Prostate gland (tissue), 2 donors: ENCODE measurements at regions not wholly inside any gene's neighbourhood (a gene's known extent, or its start where the extent isn't known, plus 50 kb on each side); places are given as distances from the start of the nearest gene placed in this dataset.

Source experiments
- DNase-seq: peaks from one replicate; pipeline ENCODE4 v3.0.0-alpha.2; 2019; ENCODE audit warnings: low spot score
- H3K27ac ChIP-seq, 2 donors: fragments of 200-600 bp; sonication (generic); 2 replicates each; pipeline ENCODE4 v1.5.1; 2017 to 2019
- H3K27me3 ChIP-seq: fragments of 200-600 bp; sonication (generic); replicated peaks from 2 replicates; pipeline ENCODE4 v1.5.1; 2019; ENCODE audit not compliant: insufficient read depth
- H3K36me3 ChIP-seq, 2 donors: fragments of 200-600 bp; sonication (generic); 1 replicate in 1 of 2; 2 replicates in 1 of 2; pipeline versions ENCODE4 v1.5.1 to v1.8.1; 2017 to 2019
- H3K4me1 ChIP-seq: fragments of 200-600 bp; sonication (generic); replicated peaks from 2 replicates; pipeline ENCODE4 v1.5.1; 2019
- H3K4me3 ChIP-seq, 2 donors: fragments of 200-600 bp; sonication (generic); 2 replicates each; pipeline ENCODE4 v1.5.1; 2017 to 2019
- H3K9me3 ChIP-seq: fragments of 200-600 bp; sonication (generic); 2 replicates; pipeline ENCODE4 v1.5.1; 2017
- POLR2A ChIP-seq: fragments of 450-650 bp; IDR thresholded peaks from one replicate; pipeline ENCODE4 v1.6.1; 2016; ENCODE audit warnings: antibody characterized with exemption, mild to moderate bottlenecking
- POLR2AphosphoS5 ChIP-seq: sonication (generic); formaldehyde crosslinking; IDR thresholded peaks from one replicate; pipeline ENCODE4 v1.6.1; 2017; ENCODE audit warnings: antibody characterized with exemption
- WGBS: methylation state at CpG from one replicate; pipeline ENCODE4 v1.1.5; 2018; 5-methylcytosine and 5-hydroxymethylcytosine counted together
- intact Hi-C: fragments of 100-400 bp; cut with DNase I; formaldehyde crosslinking; loops from one replicate; pipeline ENCODE4 v1.14.2; 2022
- TF ChIP-seq, protein P1 (sequence below), 4 experiments: fragments of 200-600 bp in 2 of 4; fragments of 450-650 bp in 2 of 4; sonication (generic) in 2 of 4; IDR thresholded peaks; 1 replicate in 3 of 4; 2 replicates in 1 of 4; pipeline ENCODE4 v1.5.1; 2016 to 2019; ENCODE audit warnings: antibody characterized with exemption in 4 of 4, mild to moderate bottlenecking in 2 of 4, moderate library complexity in 2 of 4

GRCh38 chr6:4008324-4009047 is 70.5 kb downstream of the FAM217A start:
- peaks cover 3% of the 10 kb centered on the region for H3K4me1 ChIP-seq
- no peaks in the 10 kb centered on the region for H3K9me3 ChIP-seq
- WGBS: 53% methylated on average over 3 of the region's 3 CpGs
- H3K36me3 ChIP-seq: no peaks in the 10 kb centered on the region
- no peak overlapping the region for H3K4me3 ChIP-seq
- peak overlapping the region; percentile 42 to 43 for H3K27ac ChIP-seq
- peak; percentile 89 for TF ChIP-seq POLR2AphosphoS5
- TF ChIP-seq POLR2A: no peak
- TF ChIP-seq, protein P1, sequence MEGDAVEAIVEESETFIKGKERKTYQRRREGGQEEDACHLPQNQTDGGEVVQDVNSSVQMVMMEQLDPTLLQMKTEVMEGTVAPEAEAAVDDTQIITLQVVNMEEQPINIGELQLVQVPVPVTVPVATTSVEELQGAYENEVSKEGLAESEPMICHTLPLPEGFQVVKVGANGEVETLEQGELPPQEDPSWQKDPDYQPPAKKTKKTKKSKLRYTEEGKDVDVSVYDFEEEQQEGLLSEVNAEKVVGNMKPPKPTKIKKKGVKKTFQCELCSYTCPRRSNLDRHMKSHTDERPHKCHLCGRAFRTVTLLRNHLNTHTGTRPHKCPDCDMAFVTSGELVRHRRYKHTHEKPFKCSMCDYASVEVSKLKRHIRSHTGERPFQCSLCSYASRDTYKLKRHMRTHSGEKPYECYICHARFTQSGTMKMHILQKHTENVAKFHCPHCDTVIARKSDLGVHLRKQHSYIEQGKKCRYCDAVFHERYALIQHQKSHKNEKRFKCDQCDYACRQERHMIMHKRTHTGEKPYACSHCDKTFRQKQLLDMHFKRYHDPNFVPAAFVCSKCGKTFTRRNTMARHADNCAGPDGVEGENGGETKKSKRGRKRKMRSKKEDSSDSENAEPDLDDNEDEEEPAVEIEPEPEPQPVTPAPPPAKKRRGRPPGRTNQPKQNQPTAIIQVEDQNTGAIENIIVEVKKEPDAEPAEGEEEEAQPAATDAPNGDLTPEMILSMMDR (IDR thresholded peaks at IDR 0.05): peak in 3 of 4 experiments; percentile 54 to 87 (median 86)
- no peaks in the 10 kb centered on the region for H3K27me3 ChIP-seq
- intact Hi-C loops: no loop called here
- DNase-seq: peak; percentile 60

- no peaks in the 10 kb centered on the region for H3K27me3 ChIP-seq
- no peak overlapping the region for H3K27ac ChIP-seq
- no peak for DNase-seq
- TF ChIP-seq POLR2A: no peak
- TF ChIP-seq, protein P1 (IDR thresholded peaks at IDR 0.05): no peak
- TF ChIP-seq POLR2AphosphoS5: no peak
- no peaks in the 10 kb centered on the region for H3K36me3 ChIP-seq
- WGBS: 90% methylated on average over 8 of the region's 8 CpGs
- no peak overlapping the region for H3K4me3 ChIP-seq
- peaks cover 3% of the 10 kb centered on the region for H3K4me1 ChIP-seq
- H3K9me3 ChIP-seq: no peaks in the 10 kb centered on the region
- intact Hi-C loops: no loop called here
Measured at GRCh38 chr6:4009486-4009885, 69.5 kb downstream of the FAM217A start.

DNA sequence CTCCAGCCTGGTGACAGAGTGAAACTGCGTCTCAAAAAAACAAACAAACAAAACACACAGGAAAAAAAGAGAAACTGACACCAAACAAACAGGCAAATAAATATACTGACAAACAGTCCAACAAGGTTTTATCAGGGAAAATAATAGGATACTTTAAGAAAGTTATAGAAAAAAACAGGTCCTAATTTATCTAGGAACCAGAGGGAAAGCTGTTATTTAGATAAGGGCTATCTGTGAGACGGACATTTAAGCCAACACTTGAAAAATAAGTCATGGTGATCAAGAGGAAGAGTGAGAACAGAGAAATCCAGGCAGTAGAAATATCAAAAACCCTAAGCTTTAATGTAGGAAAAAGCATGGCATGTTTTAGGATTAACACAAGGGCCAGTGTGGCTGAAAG is 68.9 kb downstream of the FAM217A start:
- DNase-seq: no peak
- H3K4me3 ChIP-seq: no peak overlapping the region
- no peak overlapping the region for H3K27ac ChIP-seq
- intact Hi-C loops: no loop called here
- TF ChIP-seq POLR2A (no peak), POLR2AphosphoS5 (no peak)
- TF ChIP-seq, protein P1 (IDR thresholded peaks at IDR 0.05): no peak
- no peaks in the 10 kb centered on the region for H3K27me3 ChIP-seq
- H3K36me3 ChIP-seq: no peaks in the 10 kb centered on the region
- H3K9me3 ChIP-seq: no peaks in the 10 kb centered on the region
- H3K4me1 ChIP-seq: peaks cover 3% of the 10 kb centered on the region
- WGBS: 82% methylated on average over 2 of the region's 2 CpGs

DNA sequence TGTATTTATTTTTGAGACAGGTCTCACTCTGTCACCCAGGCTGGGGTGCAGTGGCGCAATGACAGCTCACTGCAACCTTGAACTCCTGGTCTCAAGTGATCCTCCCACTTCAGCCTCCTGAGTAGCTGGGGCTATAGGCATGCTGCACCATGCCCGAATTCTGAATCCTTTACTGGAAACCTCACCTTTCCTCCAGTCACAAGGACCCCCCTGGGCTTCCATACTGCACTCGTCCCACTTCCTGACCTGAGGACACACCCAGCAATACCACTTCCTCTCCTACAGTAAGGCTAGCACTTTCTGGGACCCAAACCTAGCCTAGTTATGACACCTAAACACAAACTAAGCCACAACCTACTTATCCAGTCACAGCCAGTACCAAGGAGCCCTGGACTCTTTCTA is 68.2 kb downstream of the FAM217A start:
- TF ChIP-seq POLR2AphosphoS5: no peak
- TF ChIP-seq, protein P1 (IDR thresholded peaks at IDR 0.05): no peak
- no peak for TF ChIP-seq POLR2A
- WGBS: 81% methylated on average over 3 of the region's 3 CpGs
- no peaks in the 10 kb centered on the region for H3K36me3 ChIP-seq
- DNase-seq: no peak
- no peak overlapping the region for H3K27ac ChIP-seq
- H3K27me3 ChIP-seq: no peaks in the 10 kb centered on the region
- no peak overlapping the region for H3K4me3 ChIP-seq
- H3K4me1 ChIP-seq: peaks cover 3% of the 10 kb centered on the region
- H3K9me3 ChIP-seq: no peaks in the 10 kb centered on the region
- intact Hi-C loops: no loop called here

GRCh38 chr6:4012826-4013225 is 66.1 kb downstream of the FAM217A start:
- no peak overlapping the region for H3K27ac ChIP-seq
- H3K4me3 ChIP-seq: no peak overlapping the region
- DNase-seq: no peak
- peaks cover under 1% of the 10 kb centered on the region for H3K4me1 ChIP-seq
- no peaks in the 10 kb centered on the region for H3K36me3 ChIP-seq
- WGBS: 76% methylated on average over 2 of the region's 2 CpGs
- H3K9me3 ChIP-seq: no peaks in the 10 kb centered on the region
- intact Hi-C loops: no loop called here
- TF ChIP-seq POLR2A (no peak), POLR2AphosphoS5 (no peak)
- TF ChIP-seq, protein P1 (IDR thresholded peaks at IDR 0.05): no peak
- H3K27me3 ChIP-seq: no peaks in the 10 kb centered on the region
